ENCODE measurements at regions not wholly inside any gene's neighbourhood (a gene's known extent, or its start where the extent isn't known, plus 50 kb on each side); places are given as distances from the start of the nearest gene placed in this dataset.
A peak's percentile ranks its signal among the peaks of the same experiment; 100 is the strongest.

GRCh38 chr1:80221319-80221718 lies 1214.8 kb upstream of the ADGRL4 start:
- no peak overlapping the region for H3K27ac Mint-ChIP-seq (ENCODE audit: unreplicated experiment)
- TF ChIP-seq CTCF (IDR thresholded peaks at IDR 0.05; ENCODE audit: unreplicated experiment): no peak
- no peak for DNase-seq
- intact Hi-C loops (cut with micrococcal nuclease; ENCODE audit: unreplicated experiment): no loop called here
- H3K36me3 Mint-ChIP-seq (ENCODE audit: insufficient read depth, unreplicated experiment): no peaks in the 10 kb centered on the region
- H3K27me3 Mint-ChIP-seq (ENCODE audit: unreplicated experiment): no peaks in the 10 kb centered on the region
- no peak overlapping the region for H3K4me3 Mint-ChIP-seq (ENCODE audit: low read depth, unreplicated experiment)
- no peaks in the 10 kb centered on the region for H3K9me3 Mint-ChIP-seq (ENCODE audit: low read depth, unreplicated experiment)
- CTCF ChIA-PET: no interaction called here
- no TSS peak for BruUV-seq (replicated peaks)
- peaks cover 8% of the 10 kb centered on the region for H3K4me1 Mint-ChIP-seq (ENCODE audit: low read depth, unreplicated experiment)

GRCh38 chr1:80218112-80218511 lies 1211.6 kb upstream of the ADGRL4 start:
- BruUV-seq (replicated peaks): no TSS peak
- intact Hi-C loops (cut with micrococcal nuclease; ENCODE audit: unreplicated experiment): loop anchor here (1.0 to 10.0 kb wide), 4 partner anchors 319 to 1309 kb away; no protein-coding TSS in a partner anchor
- Mint-ChIP-seq H3K27me3 (ENCODE audit: unreplicated experiment) (no peaks in the 10 kb centered on the region), H3K9me3 (ENCODE audit: low read depth, unreplicated experiment) (no peaks in the 10 kb centered on the region), H3K27ac (ENCODE audit: unreplicated experiment) (no peak overlapping the region), H3K4me3 (ENCODE audit: low read depth, unreplicated experiment) (no peak overlapping the region), H3K4me1 (ENCODE audit: low read depth, unreplicated experiment) (peaks cover 8% of the 10 kb centered on the region), H3K36me3 (ENCODE audit: insufficient read depth, unreplicated experiment) (no peaks in the 10 kb centered on the region)
- CTCF ChIA-PET: interaction anchor here (0.6 kb wide), 2 partner anchors 941 to 1211 kb away, joined by 3 read pairs; no protein-coding TSS in a partner anchor
- no peak for TF ChIP-seq CTCF (IDR thresholded peaks at IDR 0.05; ENCODE audit: unreplicated experiment)
- peak; percentile 10 for DNase-seq

- H3K36me3 Mint-ChIP-seq (ENCODE audit: insufficient read depth, unreplicated experiment): no peaks in the 10 kb centered on the region
- peak; percentile 27 for DNase-seq
- no peak overlapping the region for H3K27ac Mint-ChIP-seq (ENCODE audit: unreplicated experiment)
- peak; percentile 52 for TF ChIP-seq CTCF (IDR thresholded peaks at IDR 0.05; ENCODE audit: unreplicated experiment)
- intact Hi-C loops (cut with micrococcal nuclease; ENCODE audit: unreplicated experiment): loop anchor here (5.0 to 10.0 kb wide), 3 partner anchors 320 to 1310 kb away; no protein-coding TSS in a partner anchor
- CTCF ChIA-PET: interaction anchor here (0.6 to 0.7 kb wide), 2 partner anchors 9 to 942 kb away, joined by 3 to 4 read pairs; no protein-coding TSS in a partner anchor
- no peaks in the 10 kb centered on the region for H3K9me3 Mint-ChIP-seq (ENCODE audit: low read depth, unreplicated experiment)
- H3K4me1 Mint-ChIP-seq (ENCODE audit: low read depth, unreplicated experiment): peaks cover 8% of the 10 kb centered on the region
- BruUV-seq (replicated peaks): no TSS peak
- H3K4me3 Mint-ChIP-seq (ENCODE audit: low read depth, unreplicated experiment): no peak overlapping the region
- no peaks in the 10 kb centered on the region for H3K27me3 Mint-ChIP-seq (ENCODE audit: unreplicated experiment)
Observed at GRCh38 chr1:80217377-80217986, 1211.0 kb upstream of the ADGRL4 start.

- DNase-seq: no peak
- Mint-ChIP-seq H3K4me1 (ENCODE audit: low read depth, unreplicated experiment) (peaks cover 8% of the 10 kb centered on the region), H3K27ac (ENCODE audit: unreplicated experiment) (no peak overlapping the region), H3K9me3 (ENCODE audit: low read depth, unreplicated experiment) (no peaks in the 10 kb centered on the region), H3K27me3 (ENCODE audit: unreplicated experiment) (no peaks in the 10 kb centered on the region), H3K36me3 (ENCODE audit: insufficient read depth, unreplicated experiment) (no peaks in the 10 kb centered on the region), H3K4me3 (ENCODE audit: low read depth, unreplicated experiment) (no peak overlapping the region)
- no peak for TF ChIP-seq CTCF (IDR thresholded peaks at IDR 0.05; ENCODE audit: unreplicated experiment)
- intact Hi-C loops (cut with micrococcal nuclease; ENCODE audit: unreplicated experiment): loop anchor here (5.0 to 10.0 kb wide), 3 partner anchors 322 to 1312 kb away; no protein-coding TSS in a partner anchor
- CTCF ChIA-PET: interaction anchor here (0.7 kb wide), 1 partner anchor 504 kb away, joined by 3 read pairs; no protein-coding TSS in a partner anchor
- BruUV-seq (replicated peaks): no TSS peak
Observed at GRCh38 chr1:80214888-80215540, 1208.5 kb upstream of the ADGRL4 start.
